NCI-H748 (cell line): ENCODE measurements at regions not wholly inside any gene's neighbourhood (a gene's known extent, or its start where the extent isn't known, plus 50 kb on each side); places are given as distances from the start of the nearest gene placed in this dataset.

ENCODE experiments used
- DNase-seq: peaks from one replicate; lab custom pipeline; 2025; ENCODE audit not compliant: unreplicated experiment; lab: John Stamatoyannopoulos, UW

DNA sequence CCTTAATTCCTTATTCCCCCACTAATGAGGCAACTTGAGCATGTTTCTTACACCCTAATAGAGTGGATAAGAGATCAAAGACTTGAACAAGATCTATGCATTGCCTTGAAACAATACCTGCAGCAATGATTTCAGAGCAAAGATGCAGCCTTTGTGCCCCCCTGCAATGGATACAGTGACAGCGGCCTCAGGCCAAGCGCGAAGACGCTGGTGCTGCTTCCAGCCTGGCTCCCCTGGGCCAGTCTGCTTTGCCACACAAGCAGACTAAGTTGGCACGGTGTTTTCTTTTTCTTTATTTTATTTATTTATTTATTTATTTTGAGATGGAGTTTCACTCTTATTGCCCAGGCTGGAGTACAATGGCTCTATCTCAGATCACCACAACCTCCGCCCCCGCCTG, 179.8 kb upstream of the S1PR3 start:
- DNase-seq, result no peak

GRCh38 chr9:88812938-88813637, 178.2 kb upstream of the S1PR3 start:
- DNase-seq, result no peak

- no peak for DNase-seq
Observed at GRCh38 chr9:88813638-88814209, 177.5 kb upstream of the S1PR3 start.

DNA sequence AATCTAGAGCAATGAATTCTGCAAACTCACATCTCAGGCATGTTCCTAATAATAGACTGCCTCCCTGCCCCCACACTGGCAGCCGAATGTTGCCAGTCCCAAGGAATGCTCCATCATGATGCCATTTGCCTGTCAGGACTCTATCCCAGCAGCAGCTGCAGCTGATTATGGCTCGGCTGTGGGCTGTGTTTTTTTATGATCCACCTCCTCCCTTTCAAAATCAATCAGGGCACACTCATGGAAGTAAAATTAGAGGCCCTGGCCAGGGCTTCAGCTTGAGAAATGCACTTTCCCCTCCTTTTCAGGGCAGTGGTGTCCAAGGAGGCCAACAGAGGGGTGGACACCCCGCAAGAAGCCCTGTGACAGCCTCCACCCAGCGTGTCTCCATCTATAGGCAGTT, 176.7 kb upstream of the S1PR3 start:
- no peak for DNase-seq

- DNase-seq, result no peak
Observed at GRCh38 chr9:88816141-88816540, 175.1 kb upstream of the S1PR3 start.

GRCh38 chr9:88816591-88816990, 174.7 kb upstream of the S1PR3 start:
- DNase-seq, result no peak

- DNase-seq, result no peak
Observed at GRCh38 chr9:88817628-88818027, 173.6 kb upstream of the S1PR3 start.

DNA sequence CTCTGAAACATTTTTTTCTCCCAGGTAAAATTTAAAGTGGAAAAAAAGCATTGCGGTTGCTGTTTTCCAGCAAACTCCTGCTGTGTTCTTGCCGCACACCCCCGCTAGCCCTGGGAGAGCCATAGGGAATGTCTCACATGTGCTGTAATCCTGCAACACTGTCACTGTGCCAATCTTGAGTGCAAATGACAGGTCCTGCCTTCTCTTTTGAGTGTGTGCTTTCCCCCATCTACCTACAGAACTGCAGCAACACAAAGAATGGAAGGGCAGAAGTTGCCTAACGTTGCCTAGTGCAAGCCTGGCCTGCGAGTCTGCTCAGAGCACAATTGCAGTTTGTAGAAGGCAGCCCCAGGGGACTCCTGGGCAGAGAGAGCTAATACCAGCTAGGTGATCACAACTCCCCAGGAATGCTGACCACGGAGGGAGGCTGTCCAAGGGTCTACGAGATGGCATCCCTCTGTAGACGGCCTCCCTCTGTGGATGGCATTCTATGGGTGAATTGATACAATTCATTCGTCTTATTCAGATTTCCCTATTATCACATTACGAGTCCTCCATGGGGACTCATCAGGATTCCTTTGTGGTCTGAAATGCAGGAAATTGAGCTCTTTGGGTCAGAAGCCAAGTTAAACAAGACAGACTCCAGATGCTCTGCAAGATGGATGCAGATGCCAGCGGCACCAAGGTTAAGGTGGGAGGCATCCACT, 172.6 kb upstream of the S1PR3 start:
- DNase-seq, result no peak

GRCh38 chr9:88819476-88819875, 171.8 kb upstream of the S1PR3 start:
- no peak for DNase-seq

- DNase-seq, result no peak
Observed at GRCh38 chr9:88820055-88820454, 171.2 kb upstream of the S1PR3 start.

GRCh38 chr9:88821033-88821745, 170.1 kb upstream of the S1PR3 start:
- no peak for DNase-seq

DNA sequence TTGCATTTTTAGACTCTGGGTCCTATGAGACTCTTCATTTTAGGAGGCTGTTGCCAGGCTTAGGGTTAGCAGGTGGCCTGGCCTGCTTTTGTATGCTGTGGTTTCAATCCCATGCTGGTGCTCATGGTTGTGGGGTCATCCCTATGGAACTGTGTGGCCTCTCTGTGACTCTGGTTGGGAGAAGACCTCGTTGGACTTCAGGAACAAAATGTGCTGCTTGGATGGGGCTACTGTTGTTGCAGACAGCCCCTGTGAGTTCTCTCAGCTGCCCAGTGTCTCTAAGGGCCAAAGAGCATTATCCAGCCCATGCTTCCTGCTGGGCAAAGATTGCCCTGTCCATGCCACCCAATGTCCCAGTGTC, 169.5 kb upstream of the S1PR3 start:
- no peak for DNase-seq

GRCh38 chr9:88824711-88825110, 166.6 kb upstream of the S1PR3 start:
- DNase-seq, result no peak

GRCh38 chr9:88826181-88826580, 165.1 kb upstream of the S1PR3 start:
- DNase-seq, result no peak

DNA sequence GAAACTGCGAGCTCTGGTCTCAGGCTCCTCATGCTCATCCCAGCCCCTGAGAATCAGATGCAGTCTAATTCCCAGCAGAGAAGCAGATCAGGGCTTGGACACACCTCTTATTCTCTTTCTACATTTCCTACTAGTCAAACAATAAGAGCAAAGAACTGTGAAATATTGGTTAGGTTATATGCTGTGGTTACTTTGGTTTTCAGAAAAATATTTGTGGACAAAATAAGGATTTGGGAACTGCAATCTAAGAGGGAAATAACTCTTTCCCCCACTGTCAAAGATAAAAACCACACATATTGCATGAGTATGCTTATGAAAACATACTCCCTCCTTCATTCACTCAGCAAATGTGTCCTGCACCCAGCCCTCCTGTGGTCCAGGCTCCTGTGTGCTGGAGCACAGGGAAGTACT, 164.5 kb upstream of the S1PR3 start:
- no peak for DNase-seq

GRCh38 chr9:88828018-88828417, 163.2 kb upstream of the S1PR3 start:
- DNase-seq, result no peak

DNA sequence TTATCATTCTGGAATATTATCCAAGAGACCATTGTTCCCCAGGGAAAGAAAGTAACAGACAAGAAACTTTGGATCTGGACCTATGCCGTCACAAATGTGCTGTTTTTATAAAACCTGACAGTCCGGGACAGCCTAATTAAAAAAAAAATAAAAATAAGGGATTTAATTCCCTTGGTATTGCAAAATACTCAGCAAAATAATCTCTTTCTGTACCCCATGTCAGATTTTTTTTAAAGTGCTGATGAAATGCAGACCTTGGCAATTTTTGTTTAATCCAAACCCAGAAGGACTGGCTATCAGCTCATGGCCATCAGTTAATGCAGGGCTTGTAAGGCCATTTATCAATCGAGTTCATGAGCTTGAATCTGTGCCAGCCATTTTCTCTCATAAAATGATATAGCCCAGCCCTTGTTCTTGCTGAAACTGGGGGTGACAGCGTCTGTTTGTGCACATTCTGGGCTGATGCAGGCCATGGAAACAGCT, 162.7 kb upstream of the S1PR3 start:
- DNase-seq, result no peak

DNA sequence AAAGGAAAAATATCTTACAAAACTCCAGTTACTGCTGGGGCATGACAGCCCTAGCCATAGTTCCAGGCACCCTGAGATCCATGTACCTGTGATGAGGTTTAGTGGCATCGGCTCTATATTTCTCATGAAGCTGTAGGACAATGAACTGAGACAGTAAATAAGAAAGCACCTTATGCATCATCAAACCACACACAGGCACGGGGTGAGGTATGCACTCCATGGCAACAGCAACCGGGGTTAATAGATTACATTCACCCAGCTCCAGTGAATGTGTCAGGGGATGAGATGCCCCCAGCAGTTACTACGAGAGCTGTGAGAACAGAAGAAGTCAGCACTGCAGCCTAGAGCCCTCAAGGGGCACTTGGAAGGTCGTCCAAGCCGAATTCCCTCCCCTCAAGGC, 162.0 kb upstream of the S1PR3 start:
- no peak for DNase-seq

DNA sequence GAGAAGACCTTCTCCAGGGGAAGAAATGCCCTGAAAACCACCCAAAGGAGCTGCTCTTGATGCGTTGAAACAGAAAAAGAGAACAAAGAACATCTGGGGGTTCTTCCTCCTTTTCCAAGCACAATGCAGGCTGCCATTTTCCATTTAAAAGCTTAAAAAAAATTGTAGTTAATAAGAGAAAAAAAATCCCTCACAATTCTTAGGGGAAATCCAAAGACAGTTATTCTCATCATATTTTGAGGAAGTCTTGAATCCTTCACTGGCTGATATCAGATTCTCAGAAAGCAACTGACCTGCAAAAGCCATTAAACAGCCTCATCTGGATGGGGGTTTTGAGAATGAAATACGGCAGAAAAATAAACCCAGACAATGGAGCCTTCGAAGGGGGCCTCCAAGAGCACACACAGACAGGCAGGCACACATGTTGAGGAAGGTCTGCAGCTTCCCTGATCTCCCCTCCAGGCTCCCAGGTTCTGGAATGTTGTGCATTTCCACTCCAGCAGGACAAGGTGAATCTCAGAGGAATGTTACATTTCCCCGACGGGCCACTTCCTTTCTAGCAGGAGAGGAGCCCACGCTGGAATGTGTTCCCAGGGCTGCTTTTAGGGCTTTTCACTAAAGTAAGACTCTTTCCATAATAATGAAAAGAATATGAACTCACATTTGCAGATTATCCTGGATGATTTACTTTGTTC, 159.4 kb upstream of the S1PR3 start:
- no peak for DNase-seq

GRCh38 chr9:88833946-88834345, 157.3 kb upstream of the S1PR3 start:
- DNase-seq, result no peak

DNA sequence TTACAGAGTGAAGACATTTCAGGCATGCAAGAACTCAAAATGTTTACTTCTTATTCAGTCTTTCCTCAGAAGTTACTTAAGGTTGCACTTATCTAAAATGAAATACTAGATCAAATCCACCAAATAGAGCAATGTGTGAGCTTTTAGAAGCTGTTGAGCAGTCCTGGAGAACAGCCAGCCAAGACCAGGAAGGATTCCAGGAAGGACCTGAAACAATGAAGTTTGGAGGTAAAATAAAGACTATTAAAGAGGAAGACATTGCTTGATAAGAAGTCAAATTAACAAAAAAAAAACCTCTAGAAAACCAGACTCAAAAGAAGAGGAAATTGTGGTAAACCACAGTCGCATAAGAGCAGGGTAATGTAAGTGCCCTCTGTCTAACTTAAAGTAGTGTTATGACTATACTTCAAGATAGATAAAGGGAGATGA, 156.2 kb upstream of the S1PR3 start:
- no peak for DNase-seq
